ENCODE measurements at regions not wholly inside any gene's neighbourhood (a gene's known extent, or its start where the extent isn't known, plus 50 kb on each side); places are given as distances from the start of the nearest gene placed in this dataset.
"Not testable (repeated sequence)": the region's sequence is repeated elsewhere in the genome, so short reads cannot be mapped to it uniquely, and the experiment has no call there.

- H3K36me3 Mint-ChIP-seq (ENCODE audit: low read depth): no peaks in the 10 kb centered on the region
- no peaks in the 10 kb centered on the region for H3K27me3 Mint-ChIP-seq
- intact Hi-C loops (cut with micrococcal nuclease): no loop called here
- no peaks in the 10 kb centered on the region for H3K4me1 Mint-ChIP-seq (ENCODE audit: low read depth)
- no peak overlapping the region for H3K4me3 Mint-ChIP-seq
- no peak overlapping the region for H3K27ac Mint-ChIP-seq
- no peaks in the 10 kb centered on the region for H3K9me3 Mint-ChIP-seq
Measured at GRCh38 chr2:198654646-198655045, 803.1 kb downstream of the SATB2 start.

- H3K4me3 Mint-ChIP-seq: no peak overlapping the region
- H3K9me3 Mint-ChIP-seq: no peaks in the 10 kb centered on the region
- H3K27ac Mint-ChIP-seq: no peak overlapping the region
- intact Hi-C loops (cut with micrococcal nuclease): no loop called here
- H3K27me3 Mint-ChIP-seq: no peaks in the 10 kb centered on the region
- no peaks in the 10 kb centered on the region for H3K4me1 Mint-ChIP-seq (ENCODE audit: low read depth)
- no peaks in the 10 kb centered on the region for H3K36me3 Mint-ChIP-seq (ENCODE audit: low read depth)
Measured at GRCh38 chr2:198653311-198653710, 804.4 kb downstream of the SATB2 start.

GRCh38 chr2:198652461-198652860 is 805.3 kb downstream of the SATB2 start:
- Mint-ChIP-seq H3K27me3 (no peaks in the 10 kb centered on the region), H3K4me3 (no peak overlapping the region), H3K27ac (no peak overlapping the region), H3K4me1 (ENCODE audit: low read depth) (no peaks in the 10 kb centered on the region), H3K36me3 (ENCODE audit: low read depth) (no peaks in the 10 kb centered on the region), H3K9me3 (no peaks in the 10 kb centered on the region)
- intact Hi-C loops (cut with micrococcal nuclease): no loop called here

GRCh38 chr2:198645816-198646215 is 811.9 kb downstream of the SATB2 start:
- no peaks in the 10 kb centered on the region for H3K27me3 Mint-ChIP-seq
- intact Hi-C loops (cut with micrococcal nuclease): no loop called here
- no peaks in the 10 kb centered on the region for H3K9me3 Mint-ChIP-seq
- H3K36me3 Mint-ChIP-seq (ENCODE audit: low read depth): no peaks in the 10 kb centered on the region
- H3K27ac Mint-ChIP-seq: no peak overlapping the region
- no peaks in the 10 kb centered on the region for H3K4me1 Mint-ChIP-seq (ENCODE audit: low read depth)
- no peak overlapping the region for H3K4me3 Mint-ChIP-seq

GRCh38 chr2:198641161-198641560 is 816.6 kb downstream of the SATB2 start:
- Mint-ChIP-seq H3K27me3 (no peaks in the 10 kb centered on the region), H3K4me1 (ENCODE audit: low read depth) (no peaks in the 10 kb centered on the region), H3K36me3 (ENCODE audit: low read depth) (no peaks in the 10 kb centered on the region), H3K4me3 (no peak overlapping the region), H3K9me3 (no peaks in the 10 kb centered on the region), H3K27ac (no peak overlapping the region)
- intact Hi-C loops (cut with micrococcal nuclease): no loop called here

- intact Hi-C loops (cut with micrococcal nuclease): no loop called here
- Mint-ChIP-seq H3K9me3 (no peaks in the 10 kb centered on the region), H3K27me3 (no peaks in the 10 kb centered on the region), H3K36me3 (ENCODE audit: low read depth) (no peaks in the 10 kb centered on the region), H3K27ac (no peak overlapping the region), H3K4me1 (ENCODE audit: low read depth) (no peaks in the 10 kb centered on the region), H3K4me3 (no peak overlapping the region)
Measured at GRCh38 chr2:198640463-198640862, 817.3 kb downstream of the SATB2 start.

- H3K36me3 Mint-ChIP-seq (ENCODE audit: low read depth): no peaks in the 10 kb centered on the region
- H3K9me3 Mint-ChIP-seq: no peaks in the 10 kb centered on the region
- H3K27me3 Mint-ChIP-seq: no peaks in the 10 kb centered on the region
- intact Hi-C loops (cut with micrococcal nuclease): no loop called here
- no peaks in the 10 kb centered on the region for H3K4me1 Mint-ChIP-seq (ENCODE audit: low read depth)
- no peak overlapping the region for H3K27ac Mint-ChIP-seq
- no peak overlapping the region for H3K4me3 Mint-ChIP-seq
Measured at GRCh38 chr2:198639580-198639979, 818.2 kb downstream of the SATB2 start.

- H3K9me3 Mint-ChIP-seq: no peaks in the 10 kb centered on the region
- no peaks in the 10 kb centered on the region for H3K27me3 Mint-ChIP-seq
Measured at GRCh38 chr2:198638577-198638976, 819.2 kb downstream of the SATB2 start.

GRCh38 chr2:198630384-198630783 is 826.0 kb downstream of the PLCL1 start:
- no peak overlapping the region for H3K4me3 Mint-ChIP-seq
- no peak overlapping the region for H3K27ac Mint-ChIP-seq
- no peaks in the 10 kb centered on the region for H3K36me3 Mint-ChIP-seq (ENCODE audit: low read depth)
- intact Hi-C loops (cut with micrococcal nuclease): no loop called here
- no peaks in the 10 kb centered on the region for H3K9me3 Mint-ChIP-seq
- H3K4me1 Mint-ChIP-seq (ENCODE audit: low read depth): no peaks in the 10 kb centered on the region
- H3K27me3 Mint-ChIP-seq: no peaks in the 10 kb centered on the region

More at GRCh38 chr2:198638577-198638976, 819.2 kb downstream of the SATB2 start:
- intact Hi-C loops (cut with micrococcal nuclease): no loop called here
- Mint-ChIP-seq H3K4me3 (no peak overlapping the region), H3K4me1 (ENCODE audit: low read depth) (no peaks in the 10 kb centered on the region), H3K36me3 (ENCODE audit: low read depth) (no peaks in the 10 kb centered on the region), H3K27ac (no peak overlapping the region)

- H3K9me3 Mint-ChIP-seq: no peaks in the 10 kb centered on the region
- no peaks in the 10 kb centered on the region for H3K4me1 Mint-ChIP-seq (ENCODE audit: low read depth)
- H3K27me3 Mint-ChIP-seq: no peaks in the 10 kb centered on the region
- H3K27ac Mint-ChIP-seq: no peak overlapping the region
- H3K36me3 Mint-ChIP-seq (ENCODE audit: low read depth): no peaks in the 10 kb centered on the region
- intact Hi-C loops (cut with micrococcal nuclease): no loop called here
- H3K4me3 Mint-ChIP-seq: no peak overlapping the region
Measured at GRCh38 chr2:198628596-198628995, 824.2 kb downstream of the PLCL1 start.

- Mint-ChIP-seq H3K36me3 (ENCODE audit: low read depth) (no peaks in the 10 kb centered on the region), H3K9me3 (no peaks in the 10 kb centered on the region), H3K4me1 (ENCODE audit: low read depth) (no peaks in the 10 kb centered on the region), H3K27me3 (no peaks in the 10 kb centered on the region), H3K27ac (no peak overlapping the region), H3K4me3 (no peak overlapping the region)
- intact Hi-C loops (cut with micrococcal nuclease): no loop called here
Measured at GRCh38 chr2:198622986-198623730, 818.8 kb downstream of the PLCL1 start.

GRCh38 chr2:198615972-198616371 is 811.6 kb downstream of the PLCL1 start:
- intact Hi-C loops (cut with micrococcal nuclease): no loop called here

GRCh38 chr2:198611201-198611600 is 806.8 kb downstream of the PLCL1 start:
- Mint-ChIP-seq H3K4me1 (ENCODE audit: low read depth) (no peaks in the 10 kb centered on the region), H3K36me3 (ENCODE audit: low read depth) (no peaks in the 10 kb centered on the region), H3K9me3 (no peaks in the 10 kb centered on the region), H3K4me3 (no peak overlapping the region), H3K27ac (no peak overlapping the region), H3K27me3 (no peaks in the 10 kb centered on the region)
- intact Hi-C loops (cut with micrococcal nuclease): no loop called here

More at GRCh38 chr2:198615972-198616371, 811.6 kb downstream of the PLCL1 start:
- no peaks in the 10 kb centered on the region for H3K27me3 Mint-ChIP-seq
- H3K4me1 Mint-ChIP-seq (ENCODE audit: low read depth): no peaks in the 10 kb centered on the region
- no peak overlapping the region for H3K27ac Mint-ChIP-seq
- H3K4me3 Mint-ChIP-seq: no peak overlapping the region
- no peaks in the 10 kb centered on the region for H3K36me3 Mint-ChIP-seq (ENCODE audit: low read depth)
- no peaks in the 10 kb centered on the region for H3K9me3 Mint-ChIP-seq

GRCh38 chr2:198604599-198604998 is 800.2 kb downstream of the PLCL1 start:
- Mint-ChIP-seq H3K9me3 (no peaks in the 10 kb centered on the region), H3K4me1 (ENCODE audit: low read depth) (no peaks in the 10 kb centered on the region), H3K4me3 (no peak overlapping the region)

GRCh38 chr2:198602986-198603385 is 798.6 kb downstream of the PLCL1 start:
- H3K27ac Mint-ChIP-seq; H3K9me3 Mint-ChIP-seq; H3K4me1 Mint-ChIP-seq (ENCODE audit: low read depth); H3K4me3 Mint-ChIP-seq; intact Hi-C loops (cut with micrococcal nuclease); H3K36me3 Mint-ChIP-seq (ENCODE audit: low read depth); H3K27me3 Mint-ChIP-seq: not testable (repeated sequence)

More at GRCh38 chr2:198604599-198604998, 800.2 kb downstream of the PLCL1 start:
- no peaks in the 10 kb centered on the region for H3K27me3 Mint-ChIP-seq
- no peak overlapping the region for H3K27ac Mint-ChIP-seq
- no peaks in the 10 kb centered on the region for H3K36me3 Mint-ChIP-seq (ENCODE audit: low read depth)
- intact Hi-C loops (cut with micrococcal nuclease): no loop called here
